ENCODE measurements at regions not wholly inside any gene's neighbourhood (a gene's known extent, or its start where the extent isn't known, plus 50 kb on each side); places are given as distances from the start of the nearest gene placed in this dataset.

DNA sequence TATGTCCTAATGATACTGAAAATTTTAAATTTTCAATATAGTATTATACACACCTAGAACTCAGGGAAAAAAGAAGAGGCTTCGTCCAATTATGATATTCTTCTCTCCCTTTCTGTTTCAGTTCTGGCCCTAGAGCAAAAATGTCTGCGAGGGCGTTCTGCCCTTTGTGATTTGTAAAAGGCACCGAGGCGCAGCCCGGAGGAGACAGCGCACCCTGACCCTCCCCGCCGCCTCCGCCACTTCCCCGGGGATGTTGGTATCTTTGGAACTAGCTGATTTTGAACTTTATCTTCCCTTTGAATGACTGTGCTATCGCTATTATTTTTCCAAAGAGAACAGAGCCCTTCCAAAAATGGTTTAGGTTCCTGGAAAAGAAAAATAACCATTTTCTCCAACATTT, 173.2 kb upstream of the FAM9B start:
- TF ChIP-seq, protein P1, sequence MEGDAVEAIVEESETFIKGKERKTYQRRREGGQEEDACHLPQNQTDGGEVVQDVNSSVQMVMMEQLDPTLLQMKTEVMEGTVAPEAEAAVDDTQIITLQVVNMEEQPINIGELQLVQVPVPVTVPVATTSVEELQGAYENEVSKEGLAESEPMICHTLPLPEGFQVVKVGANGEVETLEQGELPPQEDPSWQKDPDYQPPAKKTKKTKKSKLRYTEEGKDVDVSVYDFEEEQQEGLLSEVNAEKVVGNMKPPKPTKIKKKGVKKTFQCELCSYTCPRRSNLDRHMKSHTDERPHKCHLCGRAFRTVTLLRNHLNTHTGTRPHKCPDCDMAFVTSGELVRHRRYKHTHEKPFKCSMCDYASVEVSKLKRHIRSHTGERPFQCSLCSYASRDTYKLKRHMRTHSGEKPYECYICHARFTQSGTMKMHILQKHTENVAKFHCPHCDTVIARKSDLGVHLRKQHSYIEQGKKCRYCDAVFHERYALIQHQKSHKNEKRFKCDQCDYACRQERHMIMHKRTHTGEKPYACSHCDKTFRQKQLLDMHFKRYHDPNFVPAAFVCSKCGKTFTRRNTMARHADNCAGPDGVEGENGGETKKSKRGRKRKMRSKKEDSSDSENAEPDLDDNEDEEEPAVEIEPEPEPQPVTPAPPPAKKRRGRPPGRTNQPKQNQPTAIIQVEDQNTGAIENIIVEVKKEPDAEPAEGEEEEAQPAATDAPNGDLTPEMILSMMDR (IDR thresholded peaks at IDR 0.05): no peak
- TF ChIP-seq EZH2 (IDR thresholded peaks at IDR 0.05; ENCODE audit: borderline replicate concordance, insufficient read depth, low read depth, low read length, poor library complexity, severe bottlenecking): no peak

Data from B cell (primary cell).